ENCODE measurements at regions not wholly inside any gene's neighbourhood (a gene's known extent, or its start where the extent isn't known, plus 50 kb on each side); places are given as distances from the start of the nearest gene placed in this dataset.
A peak's percentile ranks its signal among the peaks of the same experiment; 100 is the strongest.

GRCh38 chr12:91327889-91328288, 145.3 kb upstream of the DCN start:
- H3K4me3 ChIP-seq: no peak overlapping the region
- no peak overlapping the region for H3K27ac ChIP-seq
- H3K27me3 ChIP-seq: no peaks in the 10 kb centered on the region
- no peak for DNase-seq
- TF ChIP-seq CTCF (IDR thresholded peaks at IDR 0.05): no peak
- no peaks in the 10 kb centered on the region for H3K36me3 ChIP-seq
- H3K4me1 ChIP-seq: no peaks in the 10 kb centered on the region
- no peak for ATAC-seq
- H3K9me3 ChIP-seq: no peaks in the 10 kb centered on the region
- WGBS, 2 donors: 40 to 59% methylated on average over 3 of the region's 3 CpGs
- intact Hi-C loops (cut with DNase I): no loop called here
- no peak for FAIRE-seq

- ATAC-seq (no peak), DNase-seq (no peak), FAIRE-seq (no peak)
- Histone ChIP-seq H3K4me1 (no peaks in the 10 kb centered on the region), H3K27ac (no peak overlapping the region), H3K4me3 (no peak overlapping the region), H3K27me3 (no peaks in the 10 kb centered on the region), H3K36me3 (no peaks in the 10 kb centered on the region), H3K9me3 (no peaks in the 10 kb centered on the region)
- intact Hi-C loops (cut with DNase I): no loop called here
- no peak for TF ChIP-seq CTCF (IDR thresholded peaks at IDR 0.05)
- WGBS, 2 donors: 66 to 72% methylated on average over 4 of the region's 4 CpGs
Measured at GRCh38 chr12:91327131-91327530, 144.5 kb upstream of the DCN start.

- ATAC-seq: peak in 3 of 4 donors; percentile 63 to 70 (median 70)
- H3K27me3 ChIP-seq: no peaks in the 10 kb centered on the region
- no peaks in the 10 kb centered on the region for H3K9me3 ChIP-seq
- peak in 3 of 6 donors; percentile 9 to 41 (median 14) for DNase-seq
- no peaks in the 10 kb centered on the region for H3K4me1 ChIP-seq
- WGBS, 2 donors: 11% methylated on average over 2 of the region's 2 CpGs
- no peak overlapping the region for H3K27ac ChIP-seq
- no peak overlapping the region for H3K4me3 ChIP-seq
- peak; percentile 30 to 72 (median 55) for TF ChIP-seq CTCF (IDR thresholded peaks at IDR 0.05)
- FAIRE-seq: peak; percentile 95
- intact Hi-C loops (cut with DNase I): no loop called here
- H3K36me3 ChIP-seq: no peaks in the 10 kb centered on the region
Measured at GRCh38 chr12:91326058-91327027, 143.7 kb upstream of the DCN start.

GRCh38 chr12:91320999-91321398, 138.4 kb upstream of the DCN start:
- TF ChIP-seq CTCF (IDR thresholded peaks at IDR 0.05): no peak
- ATAC-seq (no peak), FAIRE-seq (no peak), DNase-seq (no peak)
- intact Hi-C loops (cut with DNase I): no loop called here
- H3K9me3 ChIP-seq: no peaks in the 10 kb centered on the region
- no peaks in the 10 kb centered on the region for H3K4me1 ChIP-seq
- no peaks in the 10 kb centered on the region for H3K27me3 ChIP-seq
- no peak overlapping the region for H3K27ac ChIP-seq
- no peak overlapping the region for H3K4me3 ChIP-seq
- 88 to 92% methylated on average over 6 of the region's 6 CpGs for WGBS, 2 donors
- no peaks in the 10 kb centered on the region for H3K36me3 ChIP-seq

All from pancreas (tissue), 10 donors.